ENCODE measurements at regions not wholly inside any gene's neighbourhood (a gene's known extent, or its start where the extent isn't known, plus 50 kb on each side); places are given as distances from the start of the nearest gene placed in this dataset.

- no peak for DNase-seq (ENCODE audit: low read depth in 4 of 4, low spot score in 3 of 4)
Measured at GRCh38 chrX:141641138-141641537, 51.6 kb downstream of the SPANXA2 start.

GRCh38 chrX:141642979-141643378, 53.5 kb downstream of the SPANXA2 start:
- peak in 2 of 4 donors; percentile 1 to 12 for DNase-seq (ENCODE audit: low read depth in 4 of 4, low spot score in 3 of 4)
